ENCODE measurements at regions not wholly inside any gene's neighbourhood (a gene's known extent, or its start where the extent isn't known, plus 50 kb on each side); places are given as distances from the start of the nearest gene placed in this dataset.

DNA sequence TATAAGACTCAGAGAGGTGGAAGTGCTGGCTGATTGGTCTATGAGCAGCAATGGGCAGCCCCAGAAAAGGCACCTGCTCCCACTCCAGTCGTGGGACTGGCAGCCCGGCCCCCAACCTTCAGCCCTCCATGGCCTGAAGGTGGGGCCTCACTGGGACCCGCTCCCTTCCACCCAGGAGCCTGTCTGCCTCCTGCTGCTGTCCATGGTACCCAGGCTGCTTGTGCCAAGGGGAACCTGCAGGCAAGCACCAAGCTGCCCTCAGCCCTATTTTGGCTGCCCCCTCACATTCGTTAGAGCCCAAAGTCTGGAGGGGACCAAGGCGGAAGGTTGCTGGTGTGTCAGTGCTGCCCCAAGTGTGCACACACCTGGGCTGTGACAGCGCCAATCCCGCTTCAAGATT is 2304.9 kb downstream of the PCDH9 start:
- intact Hi-C loops (cut with DNase I) = no loop called here
- Histone ChIP-seq H3K4me1 (no peaks in the 10 kb centered on the region), H3K27me3 (no peaks in the 10 kb centered on the region), H3K9ac (ENCODE audit: low read depth in 2 of 2, low read length in 2 of 2) (no peak overlapping the region), H3K9me3 (no peaks in the 10 kb centered on the region), H3K4me3 (no peak overlapping the region), H3K27ac (no peak overlapping the region), H3K36me3 (no peaks in the 10 kb centered on the region)
- no peak for DNase-seq
- TF ChIP-seq, protein P1, sequence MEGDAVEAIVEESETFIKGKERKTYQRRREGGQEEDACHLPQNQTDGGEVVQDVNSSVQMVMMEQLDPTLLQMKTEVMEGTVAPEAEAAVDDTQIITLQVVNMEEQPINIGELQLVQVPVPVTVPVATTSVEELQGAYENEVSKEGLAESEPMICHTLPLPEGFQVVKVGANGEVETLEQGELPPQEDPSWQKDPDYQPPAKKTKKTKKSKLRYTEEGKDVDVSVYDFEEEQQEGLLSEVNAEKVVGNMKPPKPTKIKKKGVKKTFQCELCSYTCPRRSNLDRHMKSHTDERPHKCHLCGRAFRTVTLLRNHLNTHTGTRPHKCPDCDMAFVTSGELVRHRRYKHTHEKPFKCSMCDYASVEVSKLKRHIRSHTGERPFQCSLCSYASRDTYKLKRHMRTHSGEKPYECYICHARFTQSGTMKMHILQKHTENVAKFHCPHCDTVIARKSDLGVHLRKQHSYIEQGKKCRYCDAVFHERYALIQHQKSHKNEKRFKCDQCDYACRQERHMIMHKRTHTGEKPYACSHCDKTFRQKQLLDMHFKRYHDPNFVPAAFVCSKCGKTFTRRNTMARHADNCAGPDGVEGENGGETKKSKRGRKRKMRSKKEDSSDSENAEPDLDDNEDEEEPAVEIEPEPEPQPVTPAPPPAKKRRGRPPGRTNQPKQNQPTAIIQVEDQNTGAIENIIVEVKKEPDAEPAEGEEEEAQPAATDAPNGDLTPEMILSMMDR (IDR thresholded peaks at IDR 0.05) = no peak

- Histone ChIP-seq H3K9me3 (no peaks in the 10 kb centered on the region), H3K27ac (no peak overlapping the region), H3K36me3 (no peaks in the 10 kb centered on the region), H3K4me1 (no peaks in the 10 kb centered on the region), H3K4me3 (no peak overlapping the region), H3K27me3 (no peaks in the 10 kb centered on the region), H3K9ac (ENCODE audit: low read depth in 2 of 2, low read length in 2 of 2) (no peak overlapping the region)
- DNase-seq = no peak
- TF ChIP-seq, protein P1 (IDR thresholded peaks at IDR 0.05) = no peak
- intact Hi-C loops (cut with DNase I) = no loop called here
Measured at GRCh38 chr13:64924401-64924800, 2305.7 kb downstream of the PCDH9 start.

DNA sequence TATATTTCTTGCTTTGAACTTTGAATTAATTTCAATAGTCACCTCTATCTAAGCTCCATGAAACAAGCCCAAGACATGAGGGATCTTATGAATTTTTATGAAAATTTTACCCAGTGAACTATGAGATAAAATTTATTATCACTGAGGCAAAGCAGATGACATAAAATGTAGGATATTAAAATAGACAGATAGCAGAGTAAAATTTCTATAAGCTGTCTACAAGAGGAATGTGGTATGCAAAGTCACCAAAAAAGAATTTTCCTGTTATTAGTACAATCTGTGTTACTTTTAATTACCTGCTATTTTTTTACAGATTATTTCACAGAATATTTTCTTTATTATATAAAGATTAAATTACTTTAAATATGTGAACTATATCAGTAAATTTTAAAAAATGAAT is 2312.6 kb downstream of the PCDH9 start:
- Histone ChIP-seq H3K36me3 (no peaks in the 10 kb centered on the region), H3K27me3 (no peaks in the 10 kb centered on the region), H3K9me3 (no peaks in the 10 kb centered on the region), H3K27ac (no peak overlapping the region), H3K4me1 (no peaks in the 10 kb centered on the region), H3K9ac (ENCODE audit: low read depth in 2 of 2, low read length in 2 of 2) (no peak overlapping the region), H3K4me3 (no peak overlapping the region)
- no peak for DNase-seq
- intact Hi-C loops (cut with DNase I) = no loop called here
- TF ChIP-seq, protein P1 (IDR thresholded peaks at IDR 0.05) = no peak

DNA sequence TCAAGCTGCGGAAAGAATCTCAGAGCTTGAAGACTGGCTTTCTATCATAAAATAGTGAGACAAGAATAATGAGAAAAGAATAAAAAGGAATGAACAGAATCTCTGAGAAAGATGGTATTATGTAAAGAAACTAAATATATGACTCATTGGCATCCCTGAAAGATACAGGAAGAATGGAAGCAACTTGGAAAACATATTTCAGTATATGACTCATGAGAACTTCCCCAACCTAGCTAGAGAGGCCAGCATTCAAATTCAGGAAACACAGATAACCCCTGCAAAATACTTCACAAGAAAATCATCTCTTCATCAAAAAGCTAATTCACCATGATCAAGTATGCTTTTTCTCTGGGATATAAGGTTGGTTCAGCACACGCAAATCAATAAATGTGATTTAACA is 2318.0 kb downstream of the PCDH9 start:
- no peaks in the 10 kb centered on the region for H3K4me1 ChIP-seq
- no peak overlapping the region for H3K4me3 ChIP-seq

DNA sequence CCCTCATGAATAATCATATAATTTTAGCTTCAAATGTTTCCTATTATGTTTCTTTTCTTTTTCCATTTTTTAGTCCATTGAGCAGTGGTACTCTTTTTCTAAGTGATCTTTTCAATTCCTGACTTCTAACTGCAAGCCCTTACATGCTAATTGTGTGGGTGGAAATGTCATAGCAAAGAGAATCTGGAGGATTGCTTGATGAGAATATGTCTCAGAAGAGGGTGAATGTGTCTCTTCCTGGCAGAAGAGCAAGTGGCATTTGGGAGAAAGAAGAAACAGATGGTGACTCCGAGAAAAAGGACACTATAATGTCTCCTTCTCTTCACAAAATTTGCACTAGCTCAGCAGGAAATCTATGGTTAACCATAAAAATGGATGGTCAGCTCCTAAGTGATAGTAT is 2320.0 kb downstream of the PCDH9 start:
- intact Hi-C loops (cut with DNase I) = no loop called here

More for the DNA sequence above, 2318.0 kb downstream of the PCDH9 start:
- intact Hi-C loops (cut with DNase I) = no loop called here
- TF ChIP-seq, protein P1 (IDR thresholded peaks at IDR 0.05) = no peak
- Histone ChIP-seq H3K27ac (no peak overlapping the region), H3K9ac (ENCODE audit: low read depth in 2 of 2, low read length in 2 of 2) (no peak overlapping the region), H3K27me3 (no peaks in the 10 kb centered on the region), H3K36me3 (no peaks in the 10 kb centered on the region), H3K9me3 (no peaks in the 10 kb centered on the region)
- DNase-seq = no peak

More for the DNA sequence above, 2320.0 kb downstream of the PCDH9 start:
- H3K9ac ChIP-seq (ENCODE audit: low read depth in 2 of 2, low read length in 2 of 2) = no peak overlapping the region
- H3K27ac ChIP-seq = no peak overlapping the region
- DNase-seq = no peak
- no peaks in the 10 kb centered on the region for H3K27me3 ChIP-seq
- H3K9me3 ChIP-seq = no peaks in the 10 kb centered on the region
- no peaks in the 10 kb centered on the region for H3K36me3 ChIP-seq
- no peaks in the 10 kb centered on the region for H3K4me1 ChIP-seq
- TF ChIP-seq, protein P1 (IDR thresholded peaks at IDR 0.05) = no peak
- H3K4me3 ChIP-seq = no peak overlapping the region

All from colonic mucosa (tissue), 4 donors.